SH-SY5Y (cell line): ENCODE measurements at regions not wholly inside any gene's neighbourhood (a gene's known extent, or its start where the extent isn't known, plus 50 kb on each side); places are given as distances from the start of the nearest gene placed in this dataset.

Source experiments
- GATA2 ChIP-seq: IDR thresholded peaks from 2 replicates; pipeline ENCODE4 v1.6.1; 2011; ENCODE audit warnings: mild to moderate bottlenecking, low read depth, low read length
- GATA3 ChIP-seq: IDR thresholded peaks from 2 replicates; pipeline ENCODE4 v1.6.1; 2011; ENCODE audit warnings: low read depth, mild to moderate bottlenecking, low read length, moderate library complexity

- TF ChIP-seq GATA2 (no peak), GATA3 (no peak)
Measured at GRCh38 chr17:71553381-71553780, 567.4 kb upstream of the SOX9 start.
